Erythroblast (primary cell): ENCODE measurements at regions not wholly inside any gene's neighbourhood (a gene's known extent, or its start where the extent isn't known, plus 50 kb on each side); places are given as distances from the start of the nearest gene placed in this dataset.

ENCODE experiments used
- GATA1 ChIP-seq: IDR thresholded peaks from 2 replicates; pipeline ENCODE4 v1.6.1; 2011; ENCODE audit warnings: low read depth, mild to moderate bottlenecking, control low read depth, low read length, moderate library complexity
- POLR2A ChIP-seq: IDR thresholded peaks from 2 replicates; pipeline ENCODE4 v1.6.1; 2011; ENCODE audit warnings: mild to moderate bottlenecking, low read length

DNA sequence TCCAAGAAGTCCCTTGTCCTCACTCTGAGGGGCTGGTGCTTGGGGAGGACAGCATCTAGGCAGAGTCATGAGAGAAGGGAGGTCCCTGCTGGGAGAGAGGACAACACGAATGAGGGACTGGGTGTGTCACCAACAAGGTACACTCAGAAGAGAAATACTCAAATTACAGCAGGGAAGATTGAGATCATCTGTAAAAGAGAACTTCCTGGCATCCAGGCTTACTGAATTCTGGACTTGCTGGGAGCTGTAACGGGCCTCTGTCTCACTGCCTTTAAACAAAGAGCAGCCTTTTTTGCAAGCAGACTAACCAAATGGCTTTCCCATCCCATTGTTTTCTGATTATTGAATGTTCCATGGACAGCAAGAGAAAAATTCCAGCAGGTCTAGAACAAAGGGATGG lies 195.7 kb upstream of the RAB4A start:
- TF ChIP-seq POLR2A (no peak), GATA1 (no peak)
